Thyroid gland (tissue), 4 donors: ENCODE measurements at regions not wholly inside any gene's neighbourhood (a gene's known extent, or its start where the extent isn't known, plus 50 kb on each side); places are given as distances from the start of the nearest gene placed in this dataset.

Experiments
- POLR2A ChIP-seq, 2 donors: fragments of 450-650 bp; IDR thresholded peaks; one replicate each; pipeline ENCODE4 v1.6.1; 2017; ENCODE audit warnings: antibody characterized with exemption in 2 of 2, mild to moderate bottlenecking in 2 of 2, moderate library complexity in 1 of 2
- TF ChIP-seq, protein P1 (sequence below), 6 experiments: fragments of 200-600 bp in 3 of 6; fragments of 450-650 bp in 3 of 6; sonication (generic) in 3 of 6; IDR thresholded peaks; one replicate each; pipeline ENCODE4 v1.5.1; 2016 to 2019; ENCODE audit warnings: antibody characterized with exemption in 6 of 6, mild to moderate bottlenecking in 2 of 6, inconsistent platforms in 1 of 6, moderate library complexity in 1 of 6

DNA sequence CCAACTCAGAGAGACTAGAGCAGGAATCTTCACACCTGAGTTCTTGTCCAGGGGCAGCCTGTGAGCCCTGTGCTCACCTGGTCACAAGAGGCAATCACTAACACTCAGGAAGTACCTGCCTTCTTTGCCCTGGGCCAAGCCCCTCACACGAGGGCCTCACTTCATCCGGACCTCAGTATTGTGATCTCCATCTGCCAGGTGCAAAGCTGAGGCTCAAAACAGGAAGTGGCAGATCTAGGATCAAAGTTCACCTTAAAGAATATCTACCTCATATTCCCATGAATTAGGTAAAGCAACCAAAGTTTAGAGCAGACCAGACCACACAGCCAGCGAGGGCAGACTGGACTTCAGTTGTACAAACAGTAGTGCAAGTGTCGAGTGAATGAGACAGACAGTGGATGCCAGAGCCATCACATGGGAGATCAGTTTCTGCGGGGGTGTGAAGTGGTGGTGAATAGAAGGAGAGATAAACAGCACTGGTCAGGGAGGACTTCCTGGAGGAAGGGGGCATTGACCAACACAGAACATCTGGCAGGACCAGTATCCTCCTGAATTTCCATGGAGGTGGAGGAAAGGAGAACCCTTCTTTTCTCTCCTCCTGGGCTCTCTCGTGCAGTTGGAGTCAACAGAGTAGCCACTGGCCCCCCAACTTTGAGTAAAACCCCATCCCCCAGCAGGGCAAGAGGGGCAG lies 116.6 kb upstream of the ZBTB40 start:
- TF ChIP-seq, protein P1, sequence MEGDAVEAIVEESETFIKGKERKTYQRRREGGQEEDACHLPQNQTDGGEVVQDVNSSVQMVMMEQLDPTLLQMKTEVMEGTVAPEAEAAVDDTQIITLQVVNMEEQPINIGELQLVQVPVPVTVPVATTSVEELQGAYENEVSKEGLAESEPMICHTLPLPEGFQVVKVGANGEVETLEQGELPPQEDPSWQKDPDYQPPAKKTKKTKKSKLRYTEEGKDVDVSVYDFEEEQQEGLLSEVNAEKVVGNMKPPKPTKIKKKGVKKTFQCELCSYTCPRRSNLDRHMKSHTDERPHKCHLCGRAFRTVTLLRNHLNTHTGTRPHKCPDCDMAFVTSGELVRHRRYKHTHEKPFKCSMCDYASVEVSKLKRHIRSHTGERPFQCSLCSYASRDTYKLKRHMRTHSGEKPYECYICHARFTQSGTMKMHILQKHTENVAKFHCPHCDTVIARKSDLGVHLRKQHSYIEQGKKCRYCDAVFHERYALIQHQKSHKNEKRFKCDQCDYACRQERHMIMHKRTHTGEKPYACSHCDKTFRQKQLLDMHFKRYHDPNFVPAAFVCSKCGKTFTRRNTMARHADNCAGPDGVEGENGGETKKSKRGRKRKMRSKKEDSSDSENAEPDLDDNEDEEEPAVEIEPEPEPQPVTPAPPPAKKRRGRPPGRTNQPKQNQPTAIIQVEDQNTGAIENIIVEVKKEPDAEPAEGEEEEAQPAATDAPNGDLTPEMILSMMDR (IDR thresholded peaks at IDR 0.05): no peak
- TF ChIP-seq POLR2A (IDR thresholded peaks at IDR 0.05): no peak
